GM18861 (cell line): ENCODE measurements at regions not wholly inside any gene's neighbourhood (a gene's known extent, or its start where the extent isn't known, plus 50 kb on each side); places are given as distances from the start of the nearest gene placed in this dataset.
"Not testable (repeated sequence)": the region's sequence is repeated elsewhere in the genome, so short reads cannot be mapped to it uniquely, and the experiment has no call there.

Experiments used
- ATAC-seq: cut with Tn5 transposase; IDR thresholded peaks from one replicate; pipeline ENCODE4 v1.9.1; 2021; ENCODE audit not compliant: unreplicated experiment

- ATAC-seq, result no peak
Observed at GRCh38 chr10:111558211-111558610, 481.4 kb downstream of the ADRA2A start.

- ATAC-seq, result no peak
Observed at GRCh38 chr10:111560027-111560426, 483.2 kb downstream of the ADRA2A start.

- ATAC-seq, result no peak
Observed at GRCh38 chr10:111561124-111561523, 484.3 kb downstream of the ADRA2A start.

- no peak for ATAC-seq
Observed at GRCh38 chr10:111565542-111565941, 488.7 kb downstream of the ADRA2A start.

- ATAC-seq, result no peak
Observed at GRCh38 chr10:111578076-111578475, 501.2 kb downstream of the ADRA2A start.

- ATAC-seq, result no peak
Observed at GRCh38 chr10:111579473-111579872, 502.6 kb downstream of the ADRA2A start.

- no peak for ATAC-seq
Observed at GRCh38 chr10:111590703-111591102, 513.9 kb downstream of the ADRA2A start.

- ATAC-seq, result no peak
Observed at GRCh38 chr10:111593578-111593977, 516.7 kb downstream of the ADRA2A start.

- ATAC-seq, result no peak
Observed at GRCh38 chr10:111595173-111595572, 518.3 kb downstream of the ADRA2A start.

GRCh38 chr10:111598433-111599059 lies 521.7 kb downstream of the ADRA2A start:
- ATAC-seq, result peak; percentile 96

- no peak for ATAC-seq
Observed at GRCh38 chr10:111599943-111600342, 523.1 kb downstream of the ADRA2A start.

- no peak for ATAC-seq
Observed at GRCh38 chr10:111600772-111601171, 523.9 kb downstream of the ADRA2A start.

- ATAC-seq, result no peak
Observed at GRCh38 chr10:111612273-111612672, 535.4 kb downstream of the ADRA2A start.

GRCh38 chr10:111634191-111634590 lies 549.4 kb downstream of the GPAM start:
- no peak for ATAC-seq

GRCh38 chr10:111646021-111646420 lies 537.5 kb downstream of the GPAM start:
- no peak for ATAC-seq

GRCh38 chr10:111648046-111648445 lies 535.5 kb downstream of the GPAM start:
- no peak for ATAC-seq

GRCh38 chr10:111649080-111649479 lies 534.5 kb downstream of the GPAM start:
- ATAC-seq, result not testable (repeated sequence)

GRCh38 chr10:111650088-111650487 lies 533.5 kb downstream of the GPAM start:
- ATAC-seq, result no peak

GRCh38 chr10:111656066-111656465 lies 527.5 kb downstream of the GPAM start:
- ATAC-seq, result no peak

GRCh38 chr10:111677759-111678158 lies 505.8 kb downstream of the GPAM start:
- no peak for ATAC-seq

- no peak for ATAC-seq
Observed at GRCh38 chr10:111686796-111687195, 496.8 kb downstream of the GPAM start.

GRCh38 chr10:111698711-111699110 lies 484.9 kb downstream of the GPAM start:
- no peak for ATAC-seq

GRCh38 chr10:111703986-111704385 lies 479.6 kb downstream of the GPAM start:
- no peak for ATAC-seq
